ENCODE measurements at regions not wholly inside any gene's neighbourhood (a gene's known extent, or its start where the extent isn't known, plus 50 kb on each side); places are given as distances from the start of the nearest gene placed in this dataset.

- TF ChIP-seq, protein P1, sequence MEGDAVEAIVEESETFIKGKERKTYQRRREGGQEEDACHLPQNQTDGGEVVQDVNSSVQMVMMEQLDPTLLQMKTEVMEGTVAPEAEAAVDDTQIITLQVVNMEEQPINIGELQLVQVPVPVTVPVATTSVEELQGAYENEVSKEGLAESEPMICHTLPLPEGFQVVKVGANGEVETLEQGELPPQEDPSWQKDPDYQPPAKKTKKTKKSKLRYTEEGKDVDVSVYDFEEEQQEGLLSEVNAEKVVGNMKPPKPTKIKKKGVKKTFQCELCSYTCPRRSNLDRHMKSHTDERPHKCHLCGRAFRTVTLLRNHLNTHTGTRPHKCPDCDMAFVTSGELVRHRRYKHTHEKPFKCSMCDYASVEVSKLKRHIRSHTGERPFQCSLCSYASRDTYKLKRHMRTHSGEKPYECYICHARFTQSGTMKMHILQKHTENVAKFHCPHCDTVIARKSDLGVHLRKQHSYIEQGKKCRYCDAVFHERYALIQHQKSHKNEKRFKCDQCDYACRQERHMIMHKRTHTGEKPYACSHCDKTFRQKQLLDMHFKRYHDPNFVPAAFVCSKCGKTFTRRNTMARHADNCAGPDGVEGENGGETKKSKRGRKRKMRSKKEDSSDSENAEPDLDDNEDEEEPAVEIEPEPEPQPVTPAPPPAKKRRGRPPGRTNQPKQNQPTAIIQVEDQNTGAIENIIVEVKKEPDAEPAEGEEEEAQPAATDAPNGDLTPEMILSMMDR (IDR thresholded peaks at IDR 0.05): no peak
- no peak for TF ChIP-seq POLR2A (IDR thresholded peaks at IDR 0.05)
Observed at GRCh38 chr12:83349907-83350611, 663.4 kb downstream of the TMTC2 start.
